Natural killer cell (primary cell): ENCODE measurements at regions not wholly inside any gene's neighbourhood (a gene's known extent, or its start where the extent isn't known, plus 50 kb on each side); places are given as distances from the start of the nearest gene placed in this dataset.

Source experiments
- ATAC-seq, 3 donors: fragments of 150-1000 bp in 2 of 3; fragments of 200-7000 bp in 1 of 3; cut with Tn5 transposase; 1 replicate in 1 of 3; 2 replicates in 2 of 3; pipeline ENCODE4 v1.10.0; 2021; ENCODE audit warnings: mild to moderate bottlenecking in 2 of 3, moderate library complexity in 2 of 3
- DNase-seq, 2 donors: peaks; one replicate each; pipeline versions ENCODE4 v3.0.0 to v3.0.0-alpha.2; 2013 to 2021; ENCODE audit warnings: mixed read lengths in 1 of 2
- H3K27ac ChIP-seq: one replicate; pipeline ENCODE4 v1.5.1; 2013; ENCODE audit warnings: mild to moderate bottlenecking, low read length
- H3K27me3 ChIP-seq: one replicate; pipeline ENCODE4 v1.6.1; 2013; ENCODE audit warnings: low read length; ENCODE audit not compliant: control insufficient read depth, insufficient read depth
- H3K36me3 ChIP-seq: one replicate; pipeline ENCODE4 v1.6.1; 2013; ENCODE audit warnings: low read length; ENCODE audit not compliant: control insufficient read depth, insufficient read depth
- H3K4me1 ChIP-seq: one replicate; pipeline ENCODE4 v1.6.1; 2013; ENCODE audit warnings: low read length; ENCODE audit not compliant: control insufficient read depth, insufficient read depth
- H3K4me3 ChIP-seq: one replicate; pipeline ENCODE4 v1.5.1; 2013; ENCODE audit warnings: low read length
- H3K9me3 ChIP-seq: one replicate; pipeline ENCODE4 v1.6.1; 2013; ENCODE audit warnings: low read length; ENCODE audit not compliant: control insufficient read depth, insufficient read depth
- H3K27ac Mint-ChIP-seq, 2 donors: one replicate each; pipeline ENCODE4 v1.8.0; 2022; ENCODE audit warnings: mild to moderate bottlenecking in 2 of 2, mixed read lengths in 2 of 2, moderate library complexity in 1 of 2
- H3K27me3 Mint-ChIP-seq, 2 donors: one replicate each; pipeline ENCODE4 v1.8.0; 2022; ENCODE audit warnings: low read depth in 2 of 2, mixed read lengths in 2 of 2
- H3K36me3 Mint-ChIP-seq: one replicate; pipeline ENCODE4 v1.8.0; 2022; ENCODE audit warnings: mixed read lengths
- H3K4me1 Mint-ChIP-seq, 2 donors: one replicate each; pipeline ENCODE4 v1.8.0; 2022; ENCODE audit warnings: mixed read lengths in 2 of 2
- H3K4me3 Mint-ChIP-seq: one replicate; pipeline ENCODE4 v1.8.0; 2022; ENCODE audit warnings: mild to moderate bottlenecking, moderate library complexity, mixed read lengths
- H3K9me3 Mint-ChIP-seq, 2 donors: one replicate each; pipeline ENCODE4 v1.8.0; 2022; ENCODE audit warnings: mixed read lengths in 2 of 2
- CTCF ChIP-seq: fragments of 200-600 bp; IDR thresholded peaks from one replicate; pipeline ENCODE4 v1.8.0; 2022; ENCODE audit warnings: antibody characterized with exemption
- WGBS: methylation state at CpG from one replicate; pipeline ENCODE4 v1.1.7; 2013; ENCODE audit warnings: missing lambda C conversion rate; ENCODE audit not compliant: insufficient coverage; 5-methylcytosine and 5-hydroxymethylcytosine counted together
- intact Hi-C: fragments of 100-400 bp; cut with micrococcal nuclease; formaldehyde crosslinking; loops from one replicate; pipeline ENCODE4 v1.14.2; 2022

DNA sequence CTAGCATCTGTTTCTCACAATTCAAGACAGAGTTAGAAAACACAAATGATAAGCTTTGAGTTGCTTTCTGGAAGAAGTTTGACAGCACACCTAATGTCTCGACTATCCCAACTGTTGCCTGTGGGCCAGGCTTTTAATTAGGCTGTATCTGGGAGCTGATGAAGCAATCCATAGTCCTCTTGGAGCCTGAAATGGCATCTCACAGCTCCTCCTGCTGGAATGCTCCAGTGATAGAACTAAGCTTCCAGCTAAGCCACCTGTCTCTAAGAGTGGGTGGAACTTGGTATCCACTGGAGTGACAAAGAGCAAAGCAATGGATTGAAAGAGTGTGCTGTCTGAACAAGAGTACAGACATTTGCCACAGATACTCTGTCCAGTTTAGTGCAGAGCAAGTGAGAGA, 605.3 kb upstream of the NR5A2 start:
- Histone ChIP-seq H3K9me3 (no peaks in the 10 kb centered on the region), H3K27me3 (no peaks in the 10 kb centered on the region), H3K4me1 (no peaks in the 10 kb centered on the region), H3K27ac (no peak overlapping the region), H3K36me3 (no peaks in the 10 kb centered on the region), H3K4me3 (no peak overlapping the region)
- TF ChIP-seq CTCF: no peak
- ATAC-seq: no peak
- 78% methylated on average over 1 of the region's 1 CpG for WGBS
- Mint-ChIP-seq H3K9me3 (peaks cover under 1 to 6% of the 10 kb centered on the region in 2 donors), H3K4me1 (no peaks in the 10 kb centered on the region), H3K36me3 (peaks cover 18% of the 10 kb centered on the region), H3K27me3 (peaks cover 0 to 10% of the 10 kb centered on the region in 2 donors), H3K4me3 (no peak overlapping the region), H3K27ac (no peak overlapping the region)
- no peak for DNase-seq
- intact Hi-C loops: no loop called here

DNA sequence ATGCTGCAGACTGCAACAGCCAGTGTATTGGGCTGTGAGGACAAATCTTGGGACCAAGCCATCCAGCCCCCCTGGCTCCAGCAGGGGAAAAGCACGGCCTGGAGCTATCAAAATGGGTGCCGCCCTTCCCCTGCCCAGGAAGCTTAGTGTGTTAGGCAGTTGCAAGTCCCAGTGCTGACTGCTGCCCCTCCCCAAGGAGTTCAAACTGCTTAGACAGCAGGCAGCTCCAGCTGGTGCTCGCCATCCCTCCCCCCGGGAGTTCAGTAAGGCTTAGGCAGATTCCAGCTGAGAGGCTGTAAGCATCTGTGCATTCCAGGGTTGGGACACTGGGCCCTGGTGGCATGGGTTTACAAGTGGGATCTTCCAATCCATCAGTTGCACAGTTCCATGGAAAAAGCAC, 579.6 kb upstream of the NR5A2 start:
- H3K9me3 Mint-ChIP-seq: peaks cover 3% of the 10 kb centered on the region in 2 donors
- no peaks in the 10 kb centered on the region for H3K36me3 Mint-ChIP-seq
- ATAC-seq (no peak), DNase-seq (no peak)
- no peaks in the 10 kb centered on the region for H3K4me1 ChIP-seq
- 89% methylated on average over 4 of the region's 4 CpGs for WGBS
- no peak for TF ChIP-seq CTCF
- no peaks in the 10 kb centered on the region for H3K27me3 ChIP-seq
- intact Hi-C loops: no loop called here
- no peak overlapping the region for H3K4me3 ChIP-seq
- H3K36me3 ChIP-seq: no peaks in the 10 kb centered on the region
- H3K27ac Mint-ChIP-seq: no peak overlapping the region
- no peaks in the 10 kb centered on the region for H3K9me3 ChIP-seq
- no peaks in the 10 kb centered on the region for H3K4me1 Mint-ChIP-seq
- no peak overlapping the region for H3K27ac ChIP-seq
- H3K27me3 Mint-ChIP-seq: peaks cover 13 to 14% of the 10 kb centered on the region in 2 donors
- no peak overlapping the region for H3K4me3 Mint-ChIP-seq

DNA sequence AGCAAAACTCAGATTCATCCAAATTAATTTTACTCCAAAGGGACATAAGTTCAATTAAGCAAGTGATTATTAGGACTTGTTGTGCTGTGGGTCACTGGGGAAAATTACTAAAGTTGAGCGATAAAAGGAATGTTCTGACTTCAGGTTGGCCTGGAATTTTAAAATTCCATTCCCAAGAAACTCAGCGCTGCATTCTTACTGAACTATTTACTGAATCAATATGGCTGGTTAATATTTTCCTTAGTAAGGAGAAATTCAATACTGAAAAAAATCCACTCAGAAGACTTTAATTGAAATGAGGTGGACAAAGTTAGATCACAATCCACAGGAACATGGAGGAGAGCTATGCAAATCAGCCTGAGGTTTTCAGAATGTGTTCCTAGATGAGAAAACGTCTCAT, 578.9 kb upstream of the NR5A2 start:
- Mint-ChIP-seq H3K4me1 (no peaks in the 10 kb centered on the region), H3K4me3 (no peak overlapping the region), H3K9me3 (peaks cover 3% of the 10 kb centered on the region in 2 donors), H3K27ac (no peak overlapping the region), H3K27me3 (peaks cover 13 to 14% of the 10 kb centered on the region in 2 donors), H3K36me3 (no peaks in the 10 kb centered on the region)
- TF ChIP-seq CTCF: no peak
- ATAC-seq: no peak
- Histone ChIP-seq H3K36me3 (no peaks in the 10 kb centered on the region), H3K27me3 (no peaks in the 10 kb centered on the region), H3K4me1 (no peaks in the 10 kb centered on the region), H3K9me3 (no peaks in the 10 kb centered on the region), H3K27ac (no peak overlapping the region), H3K4me3 (no peak overlapping the region)
- no peak for DNase-seq
- intact Hi-C loops: no loop called here
- no CpG with 5 or more reads among the region's 3 CpGs for WGBS

- no peak for ATAC-seq
- H3K4me3 ChIP-seq: no peak overlapping the region
- Mint-ChIP-seq H3K9me3 (peaks cover 3% of the 10 kb centered on the region in 2 donors), H3K4me1 (no peaks in the 10 kb centered on the region), H3K36me3 (no peaks in the 10 kb centered on the region), H3K27ac (no peak overlapping the region), H3K27me3 (peaks cover 13 to 14% of the 10 kb centered on the region in 2 donors), H3K4me3 (no peak overlapping the region)
- no peaks in the 10 kb centered on the region for H3K9me3 ChIP-seq
- TF ChIP-seq CTCF: no peak
- no peaks in the 10 kb centered on the region for H3K27me3 ChIP-seq
- DNase-seq: no peak
- no peaks in the 10 kb centered on the region for H3K4me1 ChIP-seq
- 82% methylated on average over 3 of the region's 3 CpGs for WGBS
- H3K27ac ChIP-seq: no peak overlapping the region
- intact Hi-C loops: no loop called here
- no peaks in the 10 kb centered on the region for H3K36me3 ChIP-seq
These were observed 578.3 kb upstream of the NR5A2 start for GRCh38 chr1:199449221-199449620.
